ENCODE measurements at regions not wholly inside any gene's neighbourhood (a gene's known extent, or its start where the extent isn't known, plus 50 kb on each side); places are given as distances from the start of the nearest gene placed in this dataset.

DNA sequence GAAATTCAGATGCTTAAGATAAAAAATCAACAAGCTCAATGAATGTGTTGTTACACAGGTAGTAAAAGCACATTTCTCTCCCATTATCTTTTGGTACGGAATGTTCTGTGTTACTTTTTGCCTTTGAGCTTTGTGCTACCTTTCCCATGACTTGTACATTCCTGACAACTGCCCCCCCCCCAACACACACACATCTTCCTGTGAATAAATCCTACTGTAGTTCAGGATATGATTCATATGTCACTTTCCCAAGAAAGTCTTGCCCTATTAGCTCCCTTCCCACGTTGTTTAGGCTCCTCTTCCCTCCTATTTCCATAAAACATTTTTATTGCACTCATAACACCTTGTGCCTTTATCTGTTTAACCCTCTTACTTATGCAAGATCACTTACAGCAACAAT lies 442.6 kb upstream of the LRATD1 start:
- intact Hi-C loops (cut with DNase I; ENCODE audit: low total_unique reads) = no loop called here
- DNase-seq = no peak
- H3K27ac ChIP-seq = no peak overlapping the region
- H3K27me3 ChIP-seq = no peaks in the 10 kb centered on the region
- TF ChIP-seq, protein P1, sequence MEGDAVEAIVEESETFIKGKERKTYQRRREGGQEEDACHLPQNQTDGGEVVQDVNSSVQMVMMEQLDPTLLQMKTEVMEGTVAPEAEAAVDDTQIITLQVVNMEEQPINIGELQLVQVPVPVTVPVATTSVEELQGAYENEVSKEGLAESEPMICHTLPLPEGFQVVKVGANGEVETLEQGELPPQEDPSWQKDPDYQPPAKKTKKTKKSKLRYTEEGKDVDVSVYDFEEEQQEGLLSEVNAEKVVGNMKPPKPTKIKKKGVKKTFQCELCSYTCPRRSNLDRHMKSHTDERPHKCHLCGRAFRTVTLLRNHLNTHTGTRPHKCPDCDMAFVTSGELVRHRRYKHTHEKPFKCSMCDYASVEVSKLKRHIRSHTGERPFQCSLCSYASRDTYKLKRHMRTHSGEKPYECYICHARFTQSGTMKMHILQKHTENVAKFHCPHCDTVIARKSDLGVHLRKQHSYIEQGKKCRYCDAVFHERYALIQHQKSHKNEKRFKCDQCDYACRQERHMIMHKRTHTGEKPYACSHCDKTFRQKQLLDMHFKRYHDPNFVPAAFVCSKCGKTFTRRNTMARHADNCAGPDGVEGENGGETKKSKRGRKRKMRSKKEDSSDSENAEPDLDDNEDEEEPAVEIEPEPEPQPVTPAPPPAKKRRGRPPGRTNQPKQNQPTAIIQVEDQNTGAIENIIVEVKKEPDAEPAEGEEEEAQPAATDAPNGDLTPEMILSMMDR (IDR thresholded peaks at IDR 0.05 in 4 of 5, conservative IDR thresholded peaks at IDR 0.05 in 1 of 5) = no peak
- no peak for TF ChIP-seq POLR2A (IDR thresholded peaks at IDR 0.05)
- no peaks in the 10 kb centered on the region for H3K4me1 ChIP-seq
- in situ Hi-C loops (cut with MboI; ENCODE audit: low sequenced_read_pairs in 4 of 4) = no loop called here
- H3K9me3 ChIP-seq = no peaks in the 10 kb centered on the region
- no peak for ATAC-seq
- no peaks in the 10 kb centered on the region for H3K36me3 ChIP-seq
- no peak overlapping the region for H3K4me3 ChIP-seq

DNA sequence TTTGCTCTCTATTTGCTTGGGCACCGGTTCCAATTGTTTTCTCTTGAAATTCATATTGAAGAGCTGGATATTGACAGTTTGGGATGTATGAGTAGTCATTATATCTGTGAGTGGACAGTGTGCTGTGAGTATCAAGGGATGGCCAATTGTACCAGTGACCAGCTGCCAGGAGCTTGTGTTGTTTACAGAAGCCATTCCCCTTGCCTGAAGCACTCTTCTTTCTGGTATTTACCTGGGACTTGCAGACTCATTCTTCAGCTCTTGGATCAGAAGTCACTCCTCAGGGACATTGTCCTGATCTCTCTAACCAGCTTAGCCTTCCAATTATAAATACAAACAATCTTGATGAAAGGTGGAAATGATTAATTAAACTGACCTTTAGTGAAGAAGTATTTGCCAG lies 438.3 kb upstream of the LRATD1 start:
- ATAC-seq = no peak
- Histone ChIP-seq H3K27ac (no peak overlapping the region), H3K4me3 (no peak overlapping the region), H3K9me3 (no peaks in the 10 kb centered on the region), H3K4me1 (no peaks in the 10 kb centered on the region), H3K36me3 (no peaks in the 10 kb centered on the region), H3K27me3 (no peaks in the 10 kb centered on the region)
- in situ Hi-C loops (cut with MboI; ENCODE audit: low sequenced_read_pairs in 4 of 4) = no loop called here
- TF ChIP-seq, protein P1 (IDR thresholded peaks at IDR 0.05 in 4 of 5, conservative IDR thresholded peaks at IDR 0.05 in 1 of 5) = no peak
- intact Hi-C loops (cut with DNase I; ENCODE audit: low total_unique reads) = no loop called here
- no peak for DNase-seq

DNA sequence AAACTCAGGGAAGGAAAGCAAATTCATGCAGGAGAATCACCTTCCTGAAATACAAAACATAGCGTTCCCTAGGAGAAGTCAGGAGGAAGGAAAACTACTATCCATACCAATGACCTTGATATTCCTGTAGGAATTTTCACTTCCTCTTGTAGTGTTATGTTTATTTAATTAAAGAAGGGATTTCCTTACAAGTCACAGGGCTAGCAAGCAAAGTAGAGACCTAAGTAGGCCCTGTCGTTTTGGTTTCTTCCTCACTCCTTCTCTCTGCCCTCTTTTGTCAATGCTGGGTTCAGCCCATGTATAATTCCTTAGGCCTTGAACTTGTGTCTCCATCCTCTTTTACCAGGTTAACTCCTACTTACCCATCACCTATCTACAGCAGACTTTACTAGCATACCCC lies 435.2 kb upstream of the LRATD1 start:
- in situ Hi-C loops (cut with MboI; ENCODE audit: low sequenced_read_pairs in 4 of 4) (no loop called here), intact Hi-C loops (cut with DNase I; ENCODE audit: low total_unique reads) (no loop called here)
- Histone ChIP-seq H3K4me3 (no peak overlapping the region), H3K36me3 (no peaks in the 10 kb centered on the region), H3K27ac (no peak overlapping the region), H3K27me3 (no peaks in the 10 kb centered on the region), H3K4me1 (no peaks in the 10 kb centered on the region), H3K9me3 (no peaks in the 10 kb centered on the region)
- TF ChIP-seq POLR2A (IDR thresholded peaks at IDR 0.05) = no peak
- TF ChIP-seq, protein P1 (IDR thresholded peaks at IDR 0.05 in 4 of 5, conservative IDR thresholded peaks at IDR 0.05 in 1 of 5) = no peak
- no peak for DNase-seq
- ATAC-seq = no peak

DNA sequence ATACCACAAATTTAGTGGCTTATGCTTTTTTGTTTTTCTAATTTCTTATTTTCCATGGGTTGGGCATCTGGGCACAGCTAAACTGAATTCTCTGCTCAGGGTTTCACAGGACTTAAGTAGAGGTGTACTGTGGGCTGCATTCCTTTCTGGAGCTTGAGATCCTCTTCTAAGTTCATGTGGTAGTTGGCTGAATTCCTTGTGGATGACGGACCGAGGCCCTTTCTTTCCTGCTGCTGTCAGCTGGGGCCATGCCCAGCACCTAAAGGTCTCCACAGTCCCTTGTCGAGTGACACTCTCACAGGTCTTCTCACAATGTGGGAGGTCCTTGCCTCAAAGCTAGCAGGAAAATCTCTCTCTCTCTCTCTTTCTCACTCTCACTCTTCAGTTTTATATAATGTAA lies 433.5 kb upstream of the LRATD1 start:
- H3K4me3 ChIP-seq = no peak overlapping the region
- intact Hi-C loops (cut with DNase I; ENCODE audit: low total_unique reads) = no loop called here
- TF ChIP-seq, protein P1 (IDR thresholded peaks at IDR 0.05 in 4 of 5, conservative IDR thresholded peaks at IDR 0.05 in 1 of 5) = no peak

DNA sequence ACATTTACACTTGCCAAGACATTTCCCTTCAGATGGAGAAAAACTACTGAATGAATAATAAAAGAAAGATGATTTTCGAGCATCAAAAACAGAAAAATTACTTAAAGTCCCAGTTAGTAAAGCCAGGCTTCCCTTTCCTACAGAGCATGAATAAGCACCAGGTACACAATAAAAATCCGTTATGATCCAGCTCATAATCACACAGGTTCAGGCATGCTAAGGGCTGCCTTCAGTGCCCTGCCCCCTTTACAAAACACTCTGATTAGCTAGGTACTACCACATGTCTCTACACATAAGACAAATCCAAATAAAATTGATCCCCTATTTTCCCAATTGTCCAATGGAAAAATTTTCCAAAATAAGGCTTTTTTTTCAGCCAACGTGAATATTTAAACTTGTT lies 413.2 kb upstream of the LRATD1 start:
- TF ChIP-seq, protein P1 (IDR thresholded peaks at IDR 0.05 in 4 of 5, conservative IDR thresholded peaks at IDR 0.05 in 1 of 5) = no peak
- no peak for TF ChIP-seq POLR2A (IDR thresholded peaks at IDR 0.05)
- Histone ChIP-seq H3K27me3 (no peaks in the 10 kb centered on the region), H3K27ac (no peak overlapping the region), H3K4me1 (no peaks in the 10 kb centered on the region), H3K4me3 (no peak overlapping the region), H3K9me3 (no peaks in the 10 kb centered on the region), H3K36me3 (no peaks in the 10 kb centered on the region)
- intact Hi-C loops (cut with DNase I; ENCODE audit: low total_unique reads) (no loop called here), in situ Hi-C loops (cut with MboI; ENCODE audit: low sequenced_read_pairs in 4 of 4) (no loop called here)
- ATAC-seq (no peak), DNase-seq (no peak)

More for the DNA sequence above, 433.5 kb upstream of the LRATD1 start:
- in situ Hi-C loops (cut with MboI; ENCODE audit: low sequenced_read_pairs in 4 of 4) = no loop called here
- Histone ChIP-seq H3K9me3 (no peaks in the 10 kb centered on the region), H3K27ac (no peak overlapping the region), H3K4me1 (no peaks in the 10 kb centered on the region), H3K36me3 (no peaks in the 10 kb centered on the region), H3K27me3 (no peaks in the 10 kb centered on the region)
- ATAC-seq = no peak
- no peak for DNase-seq

All from gastrocnemius medialis (tissue), 4 donors.